Stomach (tissue), 8 donors: ENCODE measurements at regions not wholly inside any gene's neighbourhood (a gene's known extent, or its start where the extent isn't known, plus 50 kb on each side); places are given as distances from the start of the nearest gene placed in this dataset.

Experiments used
- DNase-seq, 2 donors: peaks; one replicate each; pipeline versions ENCODE4 v3.0.0 to v3.0.0-alpha.2; 2013 to 2019
- H3K27ac ChIP-seq, 5 donors: fragments of 200-600 bp in 4 of 5; sonication (generic) in 4 of 5; one replicate each; pipeline ENCODE4 v1.5.1; 2013 to 2019; ENCODE audit warnings: mild to moderate bottlenecking in 1 of 5, moderate library complexity in 1 of 5
- H3K27me3 ChIP-seq, 3 donors: fragments of 200-600 bp; sonication (generic); one replicate each; pipeline ENCODE4 v1.5.1; 2017 to 2019; ENCODE audit warnings: mixed run types in 1 of 3
- H3K36me3 ChIP-seq, 4 donors: fragments of 200-600 bp; sonication (generic); 1 replicate in 3 of 4; 2 replicates in 1 of 4; pipeline ENCODE4 v1.5.1; 2016 to 2019
- H3K4me1 ChIP-seq, 4 donors: fragments of 200-600 bp; sonication (generic); one replicate each; pipeline ENCODE4 v1.5.1; 2016 to 2019
- H3K4me3 ChIP-seq, 4 donors: fragments of 200-600 bp; sonication (generic) in 3 of 4; one replicate each; pipeline ENCODE4 v1.5.1; 2016 to 2019; ENCODE audit warnings: mild to moderate bottlenecking in 1 of 4
- H3K9me3 ChIP-seq, 4 donors: fragments of 200-600 bp; sonication (generic); one replicate each; pipeline ENCODE4 v1.5.1; 2016 to 2019
- CTCF ChIP-seq, 7 experiments: fragments of 450-650 bp in 4 of 7; fragments of 200-600 bp in 3 of 7; sonication (generic) in 3 of 7; IDR thresholded peaks; one replicate each; pipeline ENCODE4 v1.5.1; 2016 to 2019; ENCODE audit warnings: antibody characterized with exemption in 7 of 7, control low read depth in 2 of 7, mild to moderate bottlenecking in 1 of 7
- EP300 ChIP-seq: sonication (generic); formaldehyde crosslinking; IDR thresholded peaks from one replicate; pipeline ENCODE4 v1.6.1; 2017; ENCODE audit warnings: antibody characterized with exemption
- POLR2A ChIP-seq, 4 donors: fragments of 450-650 bp; IDR thresholded peaks; one replicate each; pipeline ENCODE4 v1.6.1; 2016; ENCODE audit warnings: antibody characterized with exemption in 4 of 4, control low read depth in 2 of 4, mild to moderate bottlenecking in 1 of 4, moderate library complexity in 1 of 4
- POLR2AphosphoS5 ChIP-seq, 3 donors: sonication (generic); formaldehyde crosslinking; IDR thresholded peaks; one replicate each; pipeline ENCODE4 v1.6.1; 2016; ENCODE audit warnings: antibody characterized with exemption in 3 of 3
- WGBS, 5 donors: extraction: QIAGEN DNeasy Blood & Tissue Kit in 3 of 5; methylation state at CpG; one replicate each; pipeline versions ENCODE4 v1.1.5 to v1.1.7; 2013 to 2018; 5-methylcytosine and 5-hydroxymethylcytosine counted together
- intact Hi-C: fragments of 100-400 bp; cut with DNase I; formaldehyde crosslinking; loops from one replicate; pipeline ENCODE4 v1.15.1; 2023; ENCODE audit warnings: low total_unique reads
- donor health status: healthy with polysubstance abuse.
- donor health status: Bipolar disorder and iron deficiency.
- donor health status: healthy.

DNA sequence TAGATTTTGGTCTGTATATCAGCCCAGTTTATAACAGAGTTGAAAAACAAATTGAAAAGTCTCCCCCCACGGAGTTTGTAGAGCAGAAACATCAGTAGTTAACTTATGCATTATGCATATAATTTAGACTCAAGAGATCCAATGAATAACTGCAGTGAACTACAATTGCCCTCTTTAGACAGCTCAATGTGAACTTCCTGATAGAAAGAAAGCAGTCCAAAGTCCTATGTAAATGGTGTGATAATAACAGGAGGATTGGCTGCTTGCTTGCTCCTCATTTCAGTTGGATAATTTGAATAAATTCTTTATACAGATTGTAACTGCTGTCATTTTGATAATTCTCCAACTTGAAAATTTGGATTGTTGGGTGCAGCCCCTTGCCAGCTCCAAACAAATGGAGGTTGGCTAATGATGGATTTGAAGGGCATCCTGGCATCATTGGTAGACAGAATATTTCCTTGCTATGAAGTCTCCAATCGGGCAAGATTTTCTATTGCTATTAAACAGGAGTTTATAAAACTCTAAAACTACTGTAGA is 297.1 kb downstream of the ASXL3 start:
- H3K27me3 ChIP-seq, result no peaks in the 10 kb centered on the region
- H3K27ac ChIP-seq, result no peak overlapping the region
- peak in 1 of 2 donors; percentile 13 for DNase-seq
- H3K4me1 ChIP-seq, result peaks cover 0 to 11% (median under 1%) of the 10 kb centered on the region in 4 donors
- intact Hi-C loops, result no loop called here
- TF ChIP-seq POLR2AphosphoS5 (IDR thresholded peaks at IDR 0.05) (no peak), EP300 (no peak), POLR2A (IDR thresholded peaks at IDR 0.05) (no peak), CTCF (IDR thresholded peaks at IDR 0.05) (no peak)
- H3K36me3 ChIP-seq, result no peaks in the 10 kb centered on the region
- no peaks in the 10 kb centered on the region for H3K9me3 ChIP-seq
- H3K4me3 ChIP-seq, result no peak overlapping the region
- WGBS, 5 donors, result 71 to 80% (median 73%) methylated on average over 2 of the region's 2 CpGs

DNA sequence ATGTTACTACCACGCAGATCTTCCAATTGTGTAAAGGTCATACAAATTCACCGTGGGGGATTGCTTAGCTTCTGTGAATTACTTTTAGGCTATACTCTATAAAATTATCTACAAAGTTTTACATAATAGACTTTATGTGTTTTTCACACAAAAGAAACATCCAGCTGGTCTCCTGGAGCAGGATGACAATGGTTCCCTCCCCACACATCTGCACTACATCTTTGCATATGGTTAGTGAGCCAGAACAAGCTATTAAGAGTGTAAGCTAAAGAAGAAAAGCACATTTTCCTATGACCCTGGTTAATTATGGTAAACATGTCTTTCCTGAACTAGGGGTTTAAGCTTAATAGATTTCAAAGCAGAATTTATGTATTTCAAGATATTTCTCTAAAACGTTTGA is 295.1 kb downstream of the ASXL3 start:
- H3K9me3 ChIP-seq, result no peaks in the 10 kb centered on the region
- no peak overlapping the region for H3K27ac ChIP-seq
- H3K36me3 ChIP-seq, result no peaks in the 10 kb centered on the region
- DNase-seq, result peak in 1 of 2 donors; percentile 36
- 71 to 83% (median 80%) methylated on average over 3 of the region's 3 CpGs for WGBS, 5 donors
- H3K27me3 ChIP-seq, result no peaks in the 10 kb centered on the region
- intact Hi-C loops, result no loop called here
- no peak overlapping the region for H3K4me3 ChIP-seq
- peaks cover 0 to 16% (median 5%) of the 10 kb centered on the region in 4 donors for H3K4me1 ChIP-seq
- TF ChIP-seq POLR2A (IDR thresholded peaks at IDR 0.05), result no peak
- no peak for TF ChIP-seq CTCF (IDR thresholded peaks at IDR 0.05)
- no peak for TF ChIP-seq EP300

- H3K9me3 ChIP-seq, result no peaks in the 10 kb centered on the region
- H3K27me3 ChIP-seq, result no peaks in the 10 kb centered on the region
- H3K27ac ChIP-seq, result no peak overlapping the region
- 61 to 79% (median 72%) methylated on average over 2 of the region's 2 CpGs for WGBS, 5 donors
- H3K36me3 ChIP-seq, result no peaks in the 10 kb centered on the region
- no peak for TF ChIP-seq POLR2AphosphoS5 (IDR thresholded peaks at IDR 0.05)
- TF ChIP-seq EP300, result no peak
- TF ChIP-seq CTCF (IDR thresholded peaks at IDR 0.05), result no peak
- TF ChIP-seq POLR2A (IDR thresholded peaks at IDR 0.05), result no peak
- peaks cover 0 to 12% (median 5%) of the 10 kb centered on the region in 4 donors for H3K4me1 ChIP-seq
- H3K4me3 ChIP-seq, result no peak overlapping the region
- intact Hi-C loops, result no loop called here
- DNase-seq, result no peak
Observed at GRCh38 chr18:33871363-33872025, 293.5 kb downstream of the ASXL3 start.

DNA sequence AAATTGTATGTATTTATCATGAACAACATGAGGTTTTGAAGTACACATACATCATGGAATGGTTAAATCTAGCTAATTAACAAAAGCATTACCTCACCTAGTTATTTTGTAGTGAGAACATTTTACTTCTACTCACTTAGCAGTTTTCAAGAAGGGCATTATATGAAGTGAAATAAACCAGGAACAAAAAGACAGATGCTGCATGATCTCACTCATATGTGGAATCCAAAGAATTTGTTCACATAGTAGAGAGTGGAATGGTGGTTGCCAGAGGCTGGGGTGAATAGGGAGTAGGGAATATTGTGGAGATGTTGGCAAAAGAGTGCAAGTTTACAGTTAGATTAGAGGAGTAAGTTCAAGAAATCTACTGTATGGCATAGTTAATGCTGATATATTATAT is 292.0 kb downstream of the ASXL3 start:
- no peaks in the 10 kb centered on the region for H3K36me3 ChIP-seq
- H3K4me3 ChIP-seq, result no peak overlapping the region
- peaks cover 0 to 20% (median 5%) of the 10 kb centered on the region in 4 donors for H3K4me1 ChIP-seq
- no peak overlapping the region for H3K27ac ChIP-seq
- peak in 1 of 2 donors; percentile 54 for DNase-seq
- intact Hi-C loops, result no loop called here
- H3K9me3 ChIP-seq, result no peaks in the 10 kb centered on the region
- H3K27me3 ChIP-seq, result no peaks in the 10 kb centered on the region
- TF ChIP-seq POLR2AphosphoS5 (IDR thresholded peaks at IDR 0.05) (no peak), EP300 (no peak)

DNA sequence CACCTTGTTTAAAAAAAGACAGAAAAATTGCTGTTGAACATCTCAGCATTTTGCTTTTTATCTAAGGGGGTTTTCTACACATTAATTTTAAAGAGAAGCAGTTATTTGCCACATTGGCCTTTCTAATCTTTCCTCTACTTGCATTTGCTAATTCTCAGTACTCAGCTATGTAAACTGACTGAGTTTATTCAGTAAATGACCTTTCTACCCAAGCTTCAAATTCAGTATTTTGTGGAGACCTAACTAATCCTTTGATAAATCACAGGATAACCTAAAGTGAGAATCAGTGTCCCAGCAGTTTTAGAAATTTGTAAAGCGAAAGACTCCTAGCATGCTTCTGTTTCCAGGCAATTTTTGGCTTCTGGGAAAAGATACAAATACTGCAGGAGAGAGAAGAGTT is 288.4 kb downstream of the ASXL3 start:
- H3K27me3 ChIP-seq, result no peaks in the 10 kb centered on the region
- no peak overlapping the region for H3K4me3 ChIP-seq
- TF ChIP-seq CTCF (IDR thresholded peaks at IDR 0.05), result no peak
- no peak for TF ChIP-seq POLR2A (IDR thresholded peaks at IDR 0.05)
- TF ChIP-seq EP300, result no peak
- no peak for TF ChIP-seq POLR2AphosphoS5 (IDR thresholded peaks at IDR 0.05)
- no peaks in the 10 kb centered on the region for H3K36me3 ChIP-seq
- 30 to 41% (median 36%) methylated on average over 1 of the region's 1 CpG for WGBS, 5 donors
- H3K9me3 ChIP-seq, result peaks cover 8 to 15% (median 11%) of the 10 kb centered on the region in 4 donors
- no peak overlapping the region for H3K27ac ChIP-seq
- peak in 1 of 2 donors; percentile 8 for DNase-seq
- peaks cover 0 to 16% (median 5%) of the 10 kb centered on the region in 4 donors for H3K4me1 ChIP-seq
- intact Hi-C loops, result no loop called here
